ENCODE measurements at regions not wholly inside any gene's neighbourhood (a gene's known extent, or its start where the extent isn't known, plus 50 kb on each side); places are given as distances from the start of the nearest gene placed in this dataset.

DNA sequence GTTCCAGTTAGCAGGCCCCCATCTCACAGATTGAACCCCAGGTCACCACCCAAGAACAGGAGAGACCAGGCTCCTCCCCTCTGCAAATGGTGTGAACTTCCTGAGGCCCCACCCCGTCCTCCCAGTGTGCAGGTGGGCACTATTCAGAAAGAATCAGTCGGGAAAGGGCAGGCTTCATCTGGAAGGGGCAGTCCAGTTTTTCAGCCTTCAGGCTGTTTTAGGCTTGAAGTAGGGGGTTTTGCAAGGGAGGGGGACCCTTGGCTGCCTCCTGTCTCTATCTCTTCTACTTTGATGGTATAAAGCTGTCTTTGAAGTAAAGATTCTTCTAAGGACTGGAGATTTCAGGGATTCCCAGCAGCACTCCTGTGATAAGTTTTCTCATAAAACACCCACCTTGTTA, 267.6 kb downstream of the RND3 start:
- no peaks in the 10 kb centered on the region for H3K36me3 ChIP-seq
- H3K4me1 ChIP-seq (ENCODE audit: low read depth): no peaks in the 10 kb centered on the region
- H3K4me3 ChIP-seq: no peak overlapping the region
- H3K27me3 ChIP-seq: no peaks in the 10 kb centered on the region
- H3K9me3 ChIP-seq (ENCODE audit: low read depth): no peaks in the 10 kb centered on the region
- TF ChIP-seq, protein P1, sequence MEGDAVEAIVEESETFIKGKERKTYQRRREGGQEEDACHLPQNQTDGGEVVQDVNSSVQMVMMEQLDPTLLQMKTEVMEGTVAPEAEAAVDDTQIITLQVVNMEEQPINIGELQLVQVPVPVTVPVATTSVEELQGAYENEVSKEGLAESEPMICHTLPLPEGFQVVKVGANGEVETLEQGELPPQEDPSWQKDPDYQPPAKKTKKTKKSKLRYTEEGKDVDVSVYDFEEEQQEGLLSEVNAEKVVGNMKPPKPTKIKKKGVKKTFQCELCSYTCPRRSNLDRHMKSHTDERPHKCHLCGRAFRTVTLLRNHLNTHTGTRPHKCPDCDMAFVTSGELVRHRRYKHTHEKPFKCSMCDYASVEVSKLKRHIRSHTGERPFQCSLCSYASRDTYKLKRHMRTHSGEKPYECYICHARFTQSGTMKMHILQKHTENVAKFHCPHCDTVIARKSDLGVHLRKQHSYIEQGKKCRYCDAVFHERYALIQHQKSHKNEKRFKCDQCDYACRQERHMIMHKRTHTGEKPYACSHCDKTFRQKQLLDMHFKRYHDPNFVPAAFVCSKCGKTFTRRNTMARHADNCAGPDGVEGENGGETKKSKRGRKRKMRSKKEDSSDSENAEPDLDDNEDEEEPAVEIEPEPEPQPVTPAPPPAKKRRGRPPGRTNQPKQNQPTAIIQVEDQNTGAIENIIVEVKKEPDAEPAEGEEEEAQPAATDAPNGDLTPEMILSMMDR (IDR thresholded peaks at IDR 0.05; ENCODE audit: low read depth, low read length): no peak
- no peak overlapping the region for H3K27ac ChIP-seq
- no peak for DNase-seq (ENCODE audit: low read depth in 1 of 2, low spot score in 1 of 2)

DNA sequence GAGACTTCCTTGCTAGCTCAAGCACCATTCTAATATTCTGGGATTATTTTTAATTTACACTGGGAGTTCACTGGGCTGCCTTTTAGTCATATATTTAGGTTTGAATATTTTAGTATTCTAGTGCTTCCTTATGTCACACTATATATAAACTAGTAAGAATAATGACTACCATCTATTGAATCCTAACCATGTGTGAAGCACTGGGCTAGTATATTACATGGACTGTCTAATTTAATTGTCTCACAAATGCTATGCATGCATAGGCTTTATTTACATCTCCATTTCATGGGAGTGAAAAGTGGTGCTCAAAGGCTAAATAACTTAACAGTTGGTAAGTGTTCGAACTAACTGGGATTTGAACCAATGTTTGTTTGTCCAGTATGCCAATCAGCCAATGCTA, 272.4 kb downstream of the RND3 start:
- H3K27ac ChIP-seq: no peak overlapping the region
- no peaks in the 10 kb centered on the region for H3K9me3 ChIP-seq (ENCODE audit: low read depth)
- TF ChIP-seq, protein P1 (IDR thresholded peaks at IDR 0.05; ENCODE audit: low read depth, low read length): no peak
- no peak for DNase-seq (ENCODE audit: low read depth in 1 of 2, low spot score in 1 of 2)
- no peak overlapping the region for H3K4me3 ChIP-seq
- H3K4me1 ChIP-seq (ENCODE audit: low read depth): no peaks in the 10 kb centered on the region
- no peaks in the 10 kb centered on the region for H3K27me3 ChIP-seq
- H3K36me3 ChIP-seq: no peaks in the 10 kb centered on the region

DNA sequence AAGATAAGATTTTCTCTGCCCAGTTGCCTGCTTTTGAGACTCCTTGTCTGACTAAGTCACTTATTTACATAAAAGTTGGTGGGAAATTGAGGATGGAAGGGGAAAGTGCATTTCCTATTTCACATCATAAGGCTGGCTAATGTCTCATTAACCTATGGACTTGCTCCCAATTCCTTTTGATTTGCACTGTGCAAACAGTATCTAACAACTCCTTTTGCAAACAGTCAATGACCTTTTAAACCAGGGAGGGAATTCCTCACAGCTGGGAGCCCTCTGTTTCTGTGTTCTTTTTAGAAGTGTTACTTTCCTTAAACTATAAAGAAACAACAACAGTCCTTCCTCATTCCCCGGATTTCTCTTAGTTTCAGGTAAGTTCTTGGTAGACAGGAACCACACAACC, 272.8 kb downstream of the RND3 start:
- TF ChIP-seq, protein P1 (IDR thresholded peaks at IDR 0.05; ENCODE audit: low read depth, low read length): no peak
- Histone ChIP-seq H3K27ac (no peak overlapping the region), H3K36me3 (no peaks in the 10 kb centered on the region), H3K4me3 (no peak overlapping the region), H3K9me3 (ENCODE audit: low read depth) (no peaks in the 10 kb centered on the region), H3K4me1 (ENCODE audit: low read depth) (no peaks in the 10 kb centered on the region), H3K27me3 (no peaks in the 10 kb centered on the region)
- no peak for DNase-seq (ENCODE audit: low read depth in 1 of 2, low spot score in 1 of 2)

DNA sequence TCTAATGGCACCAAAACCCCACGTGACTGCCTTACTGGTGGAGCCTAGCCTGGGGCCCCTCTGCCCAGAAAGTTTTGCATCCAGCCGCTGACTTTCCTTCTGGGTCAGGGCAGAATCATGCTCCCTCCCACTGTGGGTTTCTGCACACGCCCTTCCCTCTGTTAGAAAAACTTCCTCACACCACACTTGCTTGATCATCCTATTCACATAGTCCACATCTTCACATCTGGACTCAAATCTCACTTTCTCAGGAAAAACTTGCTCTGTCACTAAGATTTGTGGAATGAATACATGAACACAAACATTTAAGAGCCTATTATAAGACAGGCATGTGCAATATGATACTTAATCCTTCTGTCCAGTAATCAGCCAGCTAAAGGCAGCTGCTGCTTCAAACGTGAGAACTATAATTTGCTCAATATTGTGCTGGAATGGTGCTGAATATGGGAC, 274.7 kb downstream of the RND3 start:
- H3K4me1 ChIP-seq (ENCODE audit: low read depth): no peaks in the 10 kb centered on the region
- TF ChIP-seq, protein P1 (IDR thresholded peaks at IDR 0.05; ENCODE audit: low read depth, low read length): no peak
- DNase-seq (ENCODE audit: low read depth in 1 of 2, low spot score in 1 of 2): peak in 1 of 2 donors; percentile 16
- no peak overlapping the region for H3K4me3 ChIP-seq
- no peaks in the 10 kb centered on the region for H3K36me3 ChIP-seq
- H3K27ac ChIP-seq: no peak overlapping the region
- H3K9me3 ChIP-seq (ENCODE audit: low read depth): no peaks in the 10 kb centered on the region
- no peaks in the 10 kb centered on the region for H3K27me3 ChIP-seq

DNA sequence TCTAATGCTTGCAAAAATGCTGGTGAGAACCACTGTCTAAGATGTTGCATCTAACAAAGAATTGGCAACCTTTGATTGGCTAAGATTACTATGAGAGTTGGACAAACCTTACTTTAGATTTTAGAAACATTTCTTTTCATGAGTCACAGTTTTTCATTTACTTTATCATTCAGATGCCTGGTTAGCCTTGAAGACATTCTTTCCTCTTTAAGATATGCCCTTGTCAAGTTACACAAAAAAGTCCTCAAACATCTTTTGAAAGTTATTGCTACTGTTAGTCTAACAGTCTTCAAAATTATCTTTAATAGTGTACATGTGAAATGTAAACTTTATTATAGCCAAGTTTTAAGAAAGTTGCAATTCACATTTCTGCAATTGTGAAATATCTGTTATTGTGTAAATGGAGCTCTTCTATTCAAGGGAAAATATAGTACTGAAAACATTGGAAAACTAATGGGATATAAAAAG, 276.3 kb downstream of the RND3 start:
- H3K27ac ChIP-seq: no peak overlapping the region
- DNase-seq (ENCODE audit: low read depth in 1 of 2, low spot score in 1 of 2): peak in 1 of 2 donors; percentile 70
- H3K36me3 ChIP-seq: no peaks in the 10 kb centered on the region
- TF ChIP-seq, protein P1 (IDR thresholded peaks at IDR 0.05; ENCODE audit: low read depth, low read length): no peak
- no peak overlapping the region for H3K4me3 ChIP-seq
- H3K4me1 ChIP-seq (ENCODE audit: low read depth): no peaks in the 10 kb centered on the region
- no peaks in the 10 kb centered on the region for H3K27me3 ChIP-seq
- no peaks in the 10 kb centered on the region for H3K9me3 ChIP-seq (ENCODE audit: low read depth)

DNA sequence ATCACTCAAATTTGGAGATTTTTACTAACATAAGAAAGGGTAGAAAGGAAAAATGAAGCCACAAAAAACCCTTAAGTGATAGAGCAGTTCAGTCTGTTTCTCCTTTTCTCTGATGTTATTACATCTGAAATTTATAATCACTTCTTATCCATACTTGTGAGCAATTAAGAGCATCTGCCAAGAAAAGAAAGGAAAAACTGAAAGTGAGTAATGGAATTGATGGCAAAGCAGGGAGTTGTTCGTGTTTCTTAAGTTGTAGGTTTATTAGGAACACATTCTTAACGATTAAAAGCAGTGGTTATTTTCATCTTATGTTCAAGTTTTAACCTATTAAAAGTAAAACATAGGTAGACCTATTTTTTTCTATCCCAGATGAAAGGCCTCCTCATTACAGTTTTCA, 277.7 kb downstream of the RND3 start:
- TF ChIP-seq, protein P1 (IDR thresholded peaks at IDR 0.05; ENCODE audit: low read depth, low read length): no peak
- H3K4me3 ChIP-seq: no peak overlapping the region
- no peak for DNase-seq (ENCODE audit: low read depth in 1 of 2, low spot score in 1 of 2)
- no peak overlapping the region for H3K27ac ChIP-seq
- H3K4me1 ChIP-seq (ENCODE audit: low read depth): no peaks in the 10 kb centered on the region
- H3K36me3 ChIP-seq: no peaks in the 10 kb centered on the region
- no peaks in the 10 kb centered on the region for H3K27me3 ChIP-seq
- H3K9me3 ChIP-seq (ENCODE audit: low read depth): no peaks in the 10 kb centered on the region
